Astrocyte of the spinal cord (primary cell): ENCODE measurements at regions not wholly inside any gene's neighbourhood (a gene's known extent, or its start where the extent isn't known, plus 50 kb on each side); places are given as distances from the start of the nearest gene placed in this dataset.
"Not testable (repeated sequence)": the region's sequence is repeated elsewhere in the genome, so short reads cannot be mapped to it uniquely, and the experiment has no call there.

ENCODE experiments used
- DNase-seq: peaks from one replicate; pipeline ENCODE4 v3.0.0; 2011; ENCODE audit warnings: low read depth, low spot score
- H3K4me3 ChIP-seq: 2 replicates; pipeline ENCODE4 v1.5.1; 2011; ENCODE audit warnings: low read depth, mild to moderate bottlenecking, low read length, moderate library complexity
- CTCF ChIP-seq: IDR thresholded peaks from 2 replicates; pipeline ENCODE4 v1.5.1; 2012; ENCODE audit warnings: low read depth, mild to moderate bottlenecking, low read length, inconsistent platforms
- in situ Hi-C: cut with HindIII; loops from 2 replicates; pipeline ENCODE4 v1.10.0; 2017; ENCODE audit warnings: low sequenced_read_pairs

GRCh38 chr1:101365186-101365585 lies 128.4 kb downstream of the S1PR1 start:
- peak; percentile 55 for DNase-seq
- no peak overlapping the region for H3K4me3 ChIP-seq
- no peak for TF ChIP-seq CTCF
- in situ Hi-C loops, result no loop called here

DNA sequence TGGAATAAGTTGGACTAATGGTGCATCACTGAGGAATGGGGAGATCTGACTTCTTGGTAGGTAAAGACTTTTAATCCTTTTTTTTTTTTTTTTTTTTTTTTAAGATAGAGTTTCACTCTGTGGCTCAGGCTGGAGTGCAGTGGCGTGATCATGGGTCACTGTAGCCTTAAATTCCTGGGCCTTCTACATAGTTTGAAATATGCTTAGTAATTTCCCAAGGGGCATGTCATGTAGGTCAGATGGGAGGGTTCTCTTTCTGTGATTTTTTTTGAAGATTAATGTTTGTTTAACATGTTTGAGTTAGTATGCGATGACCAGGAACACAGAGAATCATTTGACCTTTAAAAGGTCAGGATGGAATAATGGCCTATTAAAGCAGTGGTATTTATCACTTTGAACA lies 129.1 kb downstream of the S1PR1 start:
- in situ Hi-C loops, result no loop called here
- TF ChIP-seq CTCF, result no peak
- DNase-seq, result no peak
- H3K4me3 ChIP-seq, result no peak overlapping the region

DNA sequence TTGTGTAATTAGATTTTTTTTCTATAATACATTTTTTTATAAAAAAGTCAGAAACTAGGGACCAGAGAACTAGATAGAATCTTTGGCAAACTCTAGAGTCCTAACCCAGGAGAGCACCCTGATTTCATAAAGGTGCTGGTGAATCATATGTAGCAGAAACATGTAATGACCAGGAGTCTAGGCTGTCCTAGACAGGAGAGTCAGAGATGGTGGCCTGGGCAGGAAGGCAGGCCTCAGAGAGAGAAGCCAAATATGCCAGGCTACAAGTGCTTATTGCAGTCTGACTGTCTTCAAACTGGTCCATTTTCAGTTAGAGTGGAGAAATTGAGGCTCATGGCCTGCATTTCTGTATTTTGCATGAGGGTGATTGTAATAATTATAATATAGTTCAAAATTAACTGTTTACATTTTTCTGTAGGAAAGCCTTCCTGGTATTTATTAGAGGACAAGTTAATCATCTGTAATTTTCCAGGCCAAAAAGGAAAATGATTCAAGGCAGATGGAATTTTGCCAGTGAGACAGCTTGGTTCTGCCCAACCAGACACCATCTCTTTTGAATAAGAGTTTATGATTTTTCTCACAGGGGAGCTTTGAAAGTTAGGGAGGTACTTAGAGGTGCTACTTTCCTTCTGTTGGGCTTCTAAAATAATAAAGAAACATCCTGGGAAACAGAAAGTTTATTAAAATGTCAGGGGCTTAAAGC lies 129.8 kb downstream of the S1PR1 start:
- in situ Hi-C loops, result no loop called here

DNA sequence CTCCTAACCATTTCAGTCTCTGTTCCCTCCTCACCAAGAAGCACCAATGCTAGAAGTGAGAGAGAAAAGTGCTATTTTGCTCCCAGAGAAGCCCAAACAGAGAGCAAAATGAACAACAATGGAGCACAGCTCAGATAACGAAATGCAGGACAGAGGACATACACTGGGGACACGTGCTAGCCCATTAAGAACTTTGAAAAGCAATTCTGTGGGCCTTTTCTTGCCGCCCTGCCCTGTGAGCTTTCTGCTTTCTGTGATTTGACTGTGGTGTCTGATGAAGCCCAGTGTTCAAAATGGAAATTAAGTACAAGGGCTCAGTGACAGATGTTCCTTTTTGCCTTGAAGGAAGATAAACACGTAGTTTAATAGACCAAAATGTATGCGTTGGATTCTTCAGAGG lies 130.8 kb downstream of the S1PR1 start:
- H3K4me3 ChIP-seq, result no peak overlapping the region
- in situ Hi-C loops, result no loop called here
- no peak for TF ChIP-seq CTCF
- DNase-seq, result no peak

More for the DNA sequence above, 129.8 kb downstream of the S1PR1 start:
- no peak for TF ChIP-seq CTCF
- no peak overlapping the region for H3K4me3 ChIP-seq
- no peak for DNase-seq

- no peak for TF ChIP-seq CTCF
- in situ Hi-C loops, result no loop called here
- no peak for DNase-seq
- H3K4me3 ChIP-seq, result no peak overlapping the region
Observed at GRCh38 chr1:101370488-101370887, 133.7 kb downstream of the S1PR1 start.

- DNase-seq, result peak; percentile 35
- TF ChIP-seq CTCF, result no peak
- in situ Hi-C loops, result no loop called here
- no peak overlapping the region for H3K4me3 ChIP-seq
Observed at GRCh38 chr1:101371259-101371658, 134.4 kb downstream of the S1PR1 start.

GRCh38 chr1:101373570-101373969 lies 136.8 kb downstream of the S1PR1 start:
- no peak overlapping the region for H3K4me3 ChIP-seq
- in situ Hi-C loops, result no loop called here
- TF ChIP-seq CTCF, result no peak
- no peak for DNase-seq

GRCh38 chr1:101375448-101375847 lies 138.6 kb downstream of the S1PR1 start:
- DNase-seq, in situ Hi-C loops, H3K4me3 ChIP-seq: not testable (repeated sequence)
